Panc1 (cell line): ENCODE measurements at regions not wholly inside any gene's neighbourhood (a gene's known extent, or its start where the extent isn't known, plus 50 kb on each side); places are given as distances from the start of the nearest gene placed in this dataset.
"Not testable (repeated sequence)": the region's sequence is repeated elsewhere in the genome, so short reads cannot be mapped to it uniquely, and the experiment has no call there.

ENCODE experiments used
- ATAC-seq: fragments of 200-7000 bp; cut with Tn5 transposase; 2 replicates; pipeline ENCODE4 v1.9.1; 2020; ENCODE audit warnings: mild to moderate bottlenecking, moderate library complexity
- BruUV-seq: library from RNA; stranded (reverse); fragments of 400-500 nt; replicated peaks from 2 replicates; lab custom pipeline; 2021; lab: Mats Ljungman, UMichigan
- CTCF ChIA-PET: fragments of 300-600 bp; sonication (Branson Sonifier 250); formaldehyde crosslinking; loops from one replicate; lab custom pipeline; 2022; ENCODE audit warnings: antibody characterized with exemption; lab: Charles Lee
- POLR2A ChIA-PET: fragments of 300-600 bp; sonication (Branson Sonifier 250); formaldehyde crosslinking; loops from one replicate; lab custom pipeline; 2022; ENCODE audit warnings: antibody characterized with exemption; lab: Charles Lee
- DNase-seq: peaks from one replicate; pipeline ENCODE4 v3.0.0-alpha.2; 2010; ENCODE audit warnings: low read depth, low spot score
- H3K27ac ChIP-seq: 2 replicates; pipeline ENCODE4 v1.5.1; 2011; ENCODE audit warnings: mild to moderate bottlenecking, low read length, inconsistent platforms
- H3K27me3 ChIP-seq: fragments of 200-500 bp; sonication (Bioruptor generic); 2 replicates; pipeline ENCODE4 v1.6.0; 2014; ENCODE audit warnings: low read length, inconsistent platforms; ENCODE audit not compliant: control insufficient read depth, insufficient read depth
- H3K36me3 ChIP-seq: fragments of 200-500 bp; sonication (Bioruptor generic); 2 replicates; pipeline ENCODE4 v1.5.1; 2014; ENCODE audit warnings: inconsistent platforms, mild to moderate bottlenecking, low read length, moderate library complexity; ENCODE audit not compliant: control insufficient read depth, insufficient read depth
- H3K4me1 ChIP-seq: 2 replicates; pipeline ENCODE4 v1.5.1; 2011; ENCODE audit warnings: inconsistent platforms, mild to moderate bottlenecking, low read length, moderate library complexity; ENCODE audit not compliant: control insufficient read depth, insufficient read depth
- H3K4me3 ChIP-seq, 2 experiments: 2 replicates each; pipeline ENCODE4 v1.5.1; 2011 to 2012; ENCODE audit warnings: low read depth in 2 of 2, low read length in 2 of 2, mild to moderate bottlenecking in 2 of 2, inconsistent platforms in 1 of 2, moderate library complexity in 1 of 2
- H3K9me3 ChIP-seq: fragments of 200-500 bp; sonication (Bioruptor generic); 2 replicates; pipeline ENCODE4 v1.5.1; 2014; ENCODE audit warnings: low read depth, mild to moderate bottlenecking, inconsistent platforms, low read length, moderate library complexity; ENCODE audit not compliant: control insufficient read depth, insufficient read depth
- CTCF ChIP-seq: fragments of 450-650 bp; IDR thresholded peaks from 2 replicates; pipeline ENCODE4 v1.5.1; 2017; ENCODE audit warnings: mild to moderate bottlenecking
- POLR2AphosphoS5 ChIP-seq: IDR thresholded peaks from 2 replicates; pipeline ENCODE4 v1.6.1; 2012; ENCODE audit warnings: mild to moderate bottlenecking, low read depth, low read length, moderate library complexity
- REST ChIP-seq, 2 experiments: IDR thresholded peaks; 2 replicates each; pipeline ENCODE4 v1.6.1; 2011 to 2012; ENCODE audit warnings: low read depth in 2 of 2, control low read depth in 1 of 2, low read length in 1 of 2, mild to moderate bottlenecking in 1 of 2, moderate library complexity in 1 of 2; ENCODE audit not compliant: insufficient read depth in 1 of 2
- SIN3A ChIP-seq: IDR thresholded peaks from 2 replicates; pipeline ENCODE4 v1.6.1; 2012; ENCODE audit warnings: low read depth, mild to moderate bottlenecking, low read length, moderate library complexity, borderline replicate concordance; ENCODE audit not compliant: insufficient read depth
- TCF7L2 ChIP-seq: IDR thresholded peaks from 2 replicates; pipeline ENCODE4 v1.6.1; 2011; ENCODE audit warnings: mild to moderate bottlenecking, low read depth, low read length, inconsistent platforms
- in situ Hi-C: cut with HindIII; loops from 2 replicates; pipeline ENCODE4 v1.10.0; 2016; ENCODE audit warnings: low sequenced_read_pairs, low pct_unique_long_range_greater_than_20kb
- intact Hi-C: fragments of 100-400 bp; cut with micrococcal nuclease; formaldehyde crosslinking; loops from one replicate; pipeline ENCODE4 v1.10.0; 2022; ENCODE audit not compliant: unreplicated experiment

GRCh38 chr6:6873778-6874177 lies 234.0 kb upstream of the RREB1 start:
- in situ Hi-C loops, result no loop called here
- BruUV-seq, result no TSS peak
- ATAC-seq (no peak), DNase-seq (no peak)
- peaks cover 2% of the 10 kb centered on the region; the same call in 1 of the 2 replicates for H3K27me3 ChIP-seq
- POLR2A ChIA-PET, result no interaction called here
- no peaks in the 10 kb centered on the region for H3K4me1 ChIP-seq
- H3K27ac ChIP-seq, result no peak overlapping the region
- no peak overlapping the region for H3K4me3 ChIP-seq
- intact Hi-C loops, result no loop called here
- TF ChIP-seq TCF7L2, result no peak
- TF ChIP-seq SIN3A, result no peak
- no peak for TF ChIP-seq CTCF
- no peak for TF ChIP-seq REST (IDR thresholded peaks at IDR 0.05; ENCODE audit: insufficient read depth in 1 of 2, low read depth in 2 of 2, low read length in 1 of 2)
- no peak for TF ChIP-seq POLR2AphosphoS5
- H3K9me3 ChIP-seq, result no peaks in the 10 kb centered on the region
- H3K36me3 ChIP-seq, result no peaks in the 10 kb centered on the region
- CTCF ChIA-PET, result no interaction called here

GRCh38 chr6:6875818-6876470 lies 231.8 kb upstream of the RREB1 start:
- Histone ChIP-seq H3K27ac (no peak overlapping the region), H3K27me3 (no peaks in the 10 kb centered on the region), H3K36me3 (no peaks in the 10 kb centered on the region), H3K4me3 (no peak overlapping the region), H3K4me1 (no peaks in the 10 kb centered on the region), H3K9me3 (no peaks in the 10 kb centered on the region)
- TF ChIP-seq TCF7L2, result no peak
- no peak for TF ChIP-seq CTCF
- TF ChIP-seq POLR2AphosphoS5, result no peak
- TF ChIP-seq REST (IDR thresholded peaks at IDR 0.05; ENCODE audit: insufficient read depth in 1 of 2, low read depth in 2 of 2, low read length in 1 of 2), result no peak
- no peak for TF ChIP-seq SIN3A
- in situ Hi-C loops, result no loop called here
- no peak for ATAC-seq
- intact Hi-C loops, result no loop called here
- DNase-seq, result no peak
- BruUV-seq, result no TSS peak
- ChIA-PET POLR2A (no interaction called here), CTCF (no interaction called here)

- H3K9me3 ChIP-seq, CTCF ChIA-PET, H3K36me3 ChIP-seq, DNase-seq, H3K4me1 ChIP-seq, in situ Hi-C loops, POLR2A ChIA-PET, H3K4me3 ChIP-seq, intact Hi-C loops, H3K27ac ChIP-seq, H3K27me3 ChIP-seq, BruUV-seq, ATAC-seq: not testable (repeated sequence)
Measured at GRCh38 chr6:6877792-6878191, 230.0 kb upstream of the RREB1 start.
